Ectodermal cell (in vitro differentiated cells): ENCODE measurements at regions not wholly inside any gene's neighbourhood (a gene's known extent, or its start where the extent isn't known, plus 50 kb on each side); places are given as distances from the start of the nearest gene placed in this dataset.
"Not testable (repeated sequence)": the region's sequence is repeated elsewhere in the genome, so short reads cannot be mapped to it uniquely, and the experiment has no call there.

Source experiments
- H3K27ac ChIP-seq: 2 replicates; pipeline ENCODE4 v1.7.0; 2013; ENCODE audit warnings: mild to moderate bottlenecking, low read depth, low read length; ENCODE audit not compliant: insufficient read depth, poor library complexity, severe bottlenecking
- H3K27me3 ChIP-seq: 2 replicates; pipeline ENCODE4 v1.7.0; 2013; ENCODE audit warnings: mild to moderate bottlenecking, low read length; ENCODE audit not compliant: insufficient read depth, control insufficient read depth, poor library complexity, severe bottlenecking
- H3K36me3 ChIP-seq: one replicate; pipeline ENCODE4 v1.7.0; 2013; ENCODE audit warnings: low read length; ENCODE audit not compliant: control insufficient read depth, insufficient read depth
- H3K4me1 ChIP-seq: one replicate; pipeline ENCODE4 v1.7.0; 2013; ENCODE audit warnings: low read length; ENCODE audit not compliant: control insufficient read depth, insufficient read depth
- H3K4me3 ChIP-seq: 2 replicates; pipeline ENCODE4 v1.7.0; 2013; ENCODE audit warnings: low read depth, low read length, control low read depth; ENCODE audit not compliant: insufficient read depth
- H3K9me3 ChIP-seq: 2 replicates; pipeline ENCODE4 v1.7.0; 2013; ENCODE audit warnings: mild to moderate bottlenecking, low read length, moderate library complexity; ENCODE audit not compliant: control insufficient read depth
- whole genome bisulfite sequencing, 2 experiments: methylation state at CpG; one replicate each; pipeline ENCODE4 v1.1.7; 2013; ENCODE audit warnings: missing lambda C conversion rate in 2 of 2; 5-methylcytosine and 5-hydroxymethylcytosine counted together

DNA sequence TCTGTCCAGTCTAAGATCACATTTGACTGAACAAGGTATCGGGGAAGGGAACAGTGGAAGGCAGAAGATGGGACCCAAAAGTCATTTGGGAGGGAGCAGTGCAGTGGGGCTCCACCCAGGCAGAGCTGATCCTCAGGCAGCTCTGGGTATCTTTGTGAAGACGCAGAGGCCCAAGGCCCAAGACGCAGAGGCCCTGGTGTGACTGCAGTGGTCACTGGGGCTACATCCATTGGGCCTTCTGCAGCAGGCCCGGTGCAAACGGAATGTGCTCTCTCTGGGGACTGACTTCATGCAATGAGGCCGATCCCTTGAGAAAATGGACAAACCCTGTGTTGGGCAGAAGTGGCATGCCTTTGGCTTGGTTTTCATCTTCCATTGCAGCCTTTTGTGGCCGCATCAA, 463.4 kb upstream of the ZNF507 start:
- Histone ChIP-seq H3K4me3 (no peak overlapping the region), H3K27ac (no peak overlapping the region), H3K4me1 (peaks cover 4% of the 10 kb centered on the region), H3K36me3 (no peaks in the 10 kb centered on the region), H3K9me3 (no peaks in the 10 kb centered on the region), H3K27me3 (no peaks in the 10 kb centered on the region)
- 94 to 95% methylated on average over 7 of the region's 7 CpGs for WGBS, 2 experiments

DNA sequence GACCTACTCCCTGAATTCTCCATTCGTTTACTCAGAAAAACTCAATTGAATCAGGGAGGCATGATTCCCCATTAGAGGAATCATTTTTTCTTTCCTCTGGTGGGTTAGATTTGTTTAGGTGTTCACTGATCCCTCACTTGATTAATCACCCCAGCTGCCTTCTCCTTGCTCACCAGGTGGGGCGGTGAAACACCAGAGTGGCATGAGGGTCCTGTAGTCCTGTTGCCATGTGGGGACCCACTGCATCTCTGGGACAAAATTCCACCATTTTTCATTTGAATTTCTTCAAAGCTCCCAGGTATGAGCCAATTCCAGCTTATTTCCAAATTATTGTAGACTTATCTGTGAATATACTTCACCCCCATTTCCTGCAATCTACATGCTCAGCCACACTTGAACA, 462.7 kb upstream of the ZNF507 start:
- no peak overlapping the region for H3K27ac ChIP-seq
- 98% methylated on average over 2 of the region's 2 CpGs for WGBS, 2 experiments

DNA sequence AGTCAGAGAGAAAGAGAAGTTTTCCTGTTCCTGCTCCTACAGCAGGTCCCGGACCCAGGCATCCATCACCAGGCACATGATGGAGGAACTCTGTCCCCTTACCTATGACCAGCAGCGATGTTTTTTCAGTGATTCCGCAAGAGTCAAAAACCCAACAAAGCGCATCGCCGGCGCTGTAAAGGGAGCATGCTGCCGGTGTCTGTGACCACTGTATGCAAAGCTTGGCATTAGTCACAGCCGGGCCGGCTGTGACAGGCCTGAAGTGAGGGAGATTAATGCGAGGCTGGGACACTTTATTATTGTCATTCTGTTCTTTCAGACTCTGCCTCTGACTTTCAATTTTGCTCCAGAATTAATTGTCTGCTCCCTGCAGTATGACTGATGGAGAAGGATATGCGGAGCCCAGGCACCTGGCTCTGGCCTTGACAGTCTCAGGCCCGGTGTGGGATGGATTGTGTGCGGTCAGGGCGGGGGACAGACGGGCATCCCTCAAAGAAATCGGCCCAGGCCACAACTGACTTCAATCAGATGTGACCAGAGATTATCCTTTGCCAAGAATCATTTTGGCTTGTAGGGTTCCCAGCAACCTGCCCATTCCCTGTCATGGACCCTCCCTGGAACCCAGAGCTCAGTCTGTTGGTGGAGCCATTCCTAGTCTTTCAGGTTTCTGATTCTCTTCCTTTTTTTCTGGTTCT, 462.0 kb upstream of the ZNF507 start:
- Histone ChIP-seq H3K9me3 (no peaks in the 10 kb centered on the region), H3K27me3 (no peaks in the 10 kb centered on the region), H3K4me3 (no peak overlapping the region), H3K4me1 (peaks cover 4% of the 10 kb centered on the region), H3K36me3 (no peaks in the 10 kb centered on the region), H3K27ac (no peak overlapping the region)
- WGBS, 2 experiments, result 92 to 95% methylated on average over 17 of the region's 17 CpGs

More for the DNA sequence above, 462.7 kb upstream of the ZNF507 start:
- Histone ChIP-seq H3K36me3 (no peaks in the 10 kb centered on the region), H3K27me3 (no peaks in the 10 kb centered on the region), H3K4me1 (peaks cover 4% of the 10 kb centered on the region), H3K9me3 (no peaks in the 10 kb centered on the region), H3K4me3 (no peak overlapping the region)

DNA sequence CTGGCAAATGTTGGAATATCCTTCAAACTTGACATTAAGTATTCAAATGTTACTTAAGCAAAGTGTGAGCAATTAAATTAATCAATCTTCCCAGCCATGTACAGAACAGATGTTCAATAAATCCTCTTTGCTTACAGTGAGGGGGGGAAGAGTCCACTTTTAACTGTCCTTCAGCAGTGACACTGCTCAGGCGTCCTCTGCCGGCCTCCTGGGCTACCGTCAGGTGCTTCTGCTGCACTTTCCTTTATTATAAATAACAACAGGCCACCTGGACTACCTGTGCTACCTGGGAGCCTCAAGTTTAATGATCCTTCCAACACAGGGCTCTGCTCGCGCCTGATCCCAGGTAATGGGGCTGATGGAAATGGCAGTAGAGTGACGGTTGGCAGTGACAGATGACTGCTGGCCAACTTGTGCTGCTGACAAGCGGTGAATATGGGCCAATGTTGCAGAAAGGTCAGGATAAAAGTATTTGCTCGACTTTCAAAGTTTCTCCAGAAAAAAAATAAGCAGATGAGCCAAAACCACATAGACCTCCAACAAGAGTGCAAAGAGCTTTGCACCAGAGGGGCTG, 460.0 kb upstream of the ZNF507 start:
- H3K27ac ChIP-seq, result no peak overlapping the region
- H3K4me1 ChIP-seq, result no peaks in the 10 kb centered on the region
- H3K9me3 ChIP-seq, result no peaks in the 10 kb centered on the region
- no peaks in the 10 kb centered on the region for H3K36me3 ChIP-seq
- no peak overlapping the region for H3K4me3 ChIP-seq
- no peaks in the 10 kb centered on the region for H3K27me3 ChIP-seq
- 94 to 98% methylated on average over 8 of the region's 8 CpGs for whole genome bisulfite sequencing, 2 experiments

DNA sequence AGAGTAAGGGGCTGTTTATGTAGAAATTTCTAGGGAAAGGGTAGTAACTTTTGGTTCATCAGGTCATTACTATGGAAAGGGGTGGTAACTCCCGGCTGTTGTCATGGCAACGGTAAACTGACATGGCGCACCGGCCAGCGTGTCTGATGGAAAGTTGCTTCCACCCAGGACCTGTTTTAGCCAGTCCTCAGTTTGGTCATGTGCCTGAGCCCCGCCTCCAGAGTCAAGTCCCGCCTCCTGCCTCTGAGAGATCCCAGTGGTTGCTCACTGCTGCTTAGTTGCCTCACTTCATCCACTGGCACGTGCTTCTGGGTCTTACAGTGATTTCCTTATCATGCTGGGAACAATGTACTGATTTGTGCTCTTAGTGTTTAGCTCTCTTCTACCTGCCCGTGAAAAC, 455.2 kb upstream of the ZNF507 start:
- H3K36me3 ChIP-seq, result no peaks in the 10 kb centered on the region
- H3K4me3 ChIP-seq, result no peak overlapping the region
- no peaks in the 10 kb centered on the region for H3K9me3 ChIP-seq
- no peak overlapping the region for H3K27ac ChIP-seq
- 95% methylated on average over 9 of the region's 9 CpGs for WGBS, 2 experiments
- H3K27me3 ChIP-seq, result no peaks in the 10 kb centered on the region
- H3K4me1 ChIP-seq, result no peaks in the 10 kb centered on the region

DNA sequence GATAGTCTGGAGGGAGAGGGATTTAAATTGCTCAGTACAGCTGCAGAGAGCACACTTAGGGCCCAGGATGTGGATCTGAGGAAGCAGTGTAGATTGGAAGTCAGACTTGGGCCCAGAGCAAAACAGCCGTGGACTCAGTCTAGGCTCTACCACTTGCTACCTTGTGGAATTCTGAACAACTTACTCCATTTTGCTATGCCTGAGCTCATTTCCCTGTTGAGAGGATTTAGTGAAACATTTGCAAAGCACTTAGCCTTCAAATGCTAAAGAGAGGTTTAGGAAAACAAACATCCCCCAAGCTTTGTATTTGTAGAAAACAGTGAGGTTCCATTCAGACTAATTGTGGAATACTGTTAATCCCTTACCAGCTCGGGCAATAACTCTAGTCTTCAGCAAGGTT, 453.4 kb upstream of the ZNF507 start:
- Histone ChIP-seq H3K27ac (no peak overlapping the region), H3K4me3 (no peak overlapping the region), H3K9me3 (no peaks in the 10 kb centered on the region), H3K36me3 (no peaks in the 10 kb centered on the region), H3K4me1 (no peaks in the 10 kb centered on the region), H3K27me3 (no peaks in the 10 kb centered on the region)
- 55 to 63% methylated on average over 2 of the region's 2 CpGs for WGBS, 2 experiments

DNA sequence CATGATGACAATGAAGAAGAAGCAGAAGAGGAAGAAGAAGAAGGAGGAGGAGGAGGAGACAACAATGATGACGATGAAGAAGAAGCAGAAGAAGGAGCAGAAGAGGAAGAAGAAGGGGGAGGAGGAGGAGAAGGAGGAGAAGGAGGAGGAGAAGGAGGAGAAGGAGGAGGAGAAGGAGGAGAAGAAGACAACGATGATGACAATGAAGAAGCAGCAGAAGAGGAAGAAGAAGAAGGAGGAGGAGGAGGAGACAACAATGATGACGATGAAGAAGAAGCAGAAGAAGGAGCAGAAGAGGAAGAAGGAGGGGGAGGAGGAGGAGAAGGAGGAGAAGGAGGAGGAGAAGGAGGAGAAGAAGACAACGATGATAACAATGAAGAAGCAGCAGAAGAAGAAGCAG, 451.9 kb upstream of the ZNF507 start:
- not testable (repeated sequence) for H3K9me3 ChIP-seq, H3K27me3 ChIP-seq, H3K27ac ChIP-seq, H3K36me3 ChIP-seq, H3K4me3 ChIP-seq, H3K4me1 ChIP-seq
- 93 to 94% methylated on average over 4 of the region's 4 CpGs for WGBS, 2 experiments

DNA sequence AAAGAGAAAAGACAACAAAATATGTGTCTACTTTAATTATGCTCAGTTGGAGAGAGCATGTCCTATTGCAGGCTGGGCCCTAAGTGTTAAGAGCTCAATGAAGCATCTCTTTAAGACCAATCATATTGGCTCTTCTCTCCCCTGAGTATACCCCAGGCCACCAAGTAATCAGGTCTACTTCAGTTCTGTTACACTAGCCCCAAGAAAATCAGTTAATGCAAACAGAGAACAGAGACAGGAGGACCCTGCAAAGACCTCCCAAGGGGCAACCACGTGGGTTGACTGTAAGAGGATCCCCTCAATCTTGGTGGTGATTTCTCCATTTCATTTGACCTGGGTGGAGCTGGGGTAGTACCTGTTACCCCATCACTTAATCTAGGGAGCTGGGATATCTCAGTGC, 451.0 kb upstream of the ZNF507 start:
- H3K36me3 ChIP-seq, result no peaks in the 10 kb centered on the region
- no peaks in the 10 kb centered on the region for H3K9me3 ChIP-seq
- H3K27me3 ChIP-seq, result no peaks in the 10 kb centered on the region
- H3K27ac ChIP-seq, result no peak overlapping the region
- WGBS, 2 experiments, result 79 to 84% methylated on average over 1 of the region's 1 CpG
- no peaks in the 10 kb centered on the region for H3K4me1 ChIP-seq
- H3K4me3 ChIP-seq, result no peak overlapping the region

DNA sequence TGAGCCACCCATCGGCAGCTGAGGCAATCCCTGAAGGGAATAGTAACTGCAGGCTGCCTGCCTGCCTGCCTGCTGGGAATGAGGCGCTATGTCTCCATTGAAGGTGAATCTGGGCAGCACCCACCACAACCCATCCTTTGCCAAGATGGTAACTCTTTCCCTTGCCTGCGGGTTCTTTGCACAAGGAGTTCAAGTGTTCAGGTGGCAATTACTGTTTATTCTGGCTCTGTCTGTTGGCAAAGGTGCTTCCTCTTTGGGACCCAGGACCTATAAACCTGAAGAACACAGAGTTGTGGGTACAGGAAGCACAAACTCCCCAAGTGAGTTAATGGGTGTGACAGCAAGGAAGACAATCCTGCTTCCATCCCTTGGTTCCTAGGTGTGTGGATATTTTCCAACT, 448.1 kb upstream of the ZNF507 start:
- no peak overlapping the region for H3K4me3 ChIP-seq
- no peaks in the 10 kb centered on the region for H3K36me3 ChIP-seq
- H3K4me1 ChIP-seq, result no peaks in the 10 kb centered on the region
- no peaks in the 10 kb centered on the region for H3K9me3 ChIP-seq
- no peak overlapping the region for H3K27ac ChIP-seq
- 91 to 94% methylated on average over 3 of the region's 3 CpGs for WGBS, 2 experiments
- H3K27me3 ChIP-seq, result no peaks in the 10 kb centered on the region

DNA sequence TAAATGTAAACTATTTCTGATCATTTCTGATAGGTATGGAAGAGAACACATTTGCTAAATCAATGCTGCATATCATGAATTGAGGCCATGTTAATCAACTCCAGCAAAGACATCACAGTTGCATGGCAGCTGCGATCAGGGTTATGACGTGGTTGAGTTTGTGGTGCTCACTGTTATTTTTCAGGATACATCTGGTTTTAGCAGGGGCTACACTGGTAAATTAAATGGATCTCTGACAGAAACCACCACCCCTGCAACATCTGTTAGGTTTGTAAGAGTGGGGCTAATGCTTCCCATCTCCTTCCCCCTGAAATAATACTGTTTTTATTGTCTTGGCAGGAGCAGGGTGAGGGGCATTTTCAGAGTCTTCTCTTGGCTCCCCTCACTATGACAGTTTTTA, 444.4 kb upstream of the ZNF507 start:
- H3K9me3 ChIP-seq, result no peaks in the 10 kb centered on the region
- WGBS, 2 experiments, result 92 to 96% methylated on average over 2 of the region's 2 CpGs
- no peak overlapping the region for H3K4me3 ChIP-seq
- H3K36me3 ChIP-seq, result no peaks in the 10 kb centered on the region
- no peaks in the 10 kb centered on the region for H3K27me3 ChIP-seq
- H3K27ac ChIP-seq, result no peak overlapping the region
- H3K4me1 ChIP-seq, result no peaks in the 10 kb centered on the region
